GM21619 (cell line): ENCODE measurements at regions not wholly inside any gene's neighbourhood (a gene's known extent, or its start where the extent isn't known, plus 50 kb on each side); places are given as distances from the start of the nearest gene placed in this dataset.
A peak's percentile ranks its signal among the peaks of the same experiment; 100 is the strongest.

Experiments used
- ATAC-seq: cut with Tn5 transposase; IDR thresholded peaks from one replicate; pipeline ENCODE4 v1.9.1; 2021; ENCODE audit not compliant: unreplicated experiment

GRCh38 chr13:73729046-73729445 lies 405.2 kb downstream of the KLF12 start:
- ATAC-seq = no peak

GRCh38 chr13:73722120-73722519 lies 412.1 kb downstream of the KLF12 start:
- peak; percentile 91 for ATAC-seq

DNA sequence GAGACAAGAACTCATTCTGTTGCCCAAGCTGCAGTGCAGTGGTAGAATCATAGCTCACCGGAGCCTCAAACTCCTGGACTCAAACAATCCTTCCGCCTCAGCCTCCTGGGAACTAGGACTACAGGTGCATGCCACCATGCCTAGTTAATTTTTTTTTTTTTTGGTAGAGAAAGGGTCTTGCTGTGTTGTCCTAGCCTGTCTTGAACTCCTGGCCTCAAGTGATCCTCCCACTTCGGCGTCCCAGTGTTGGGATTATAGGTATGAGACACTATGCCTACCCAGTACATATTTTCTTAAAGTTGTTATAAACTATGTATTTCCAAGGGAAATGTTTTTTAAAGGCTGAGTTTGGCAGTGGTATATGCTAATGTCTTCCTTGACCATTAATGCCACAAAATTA lies 412.6 kb downstream of the KLF12 start:
- no peak for ATAC-seq

DNA sequence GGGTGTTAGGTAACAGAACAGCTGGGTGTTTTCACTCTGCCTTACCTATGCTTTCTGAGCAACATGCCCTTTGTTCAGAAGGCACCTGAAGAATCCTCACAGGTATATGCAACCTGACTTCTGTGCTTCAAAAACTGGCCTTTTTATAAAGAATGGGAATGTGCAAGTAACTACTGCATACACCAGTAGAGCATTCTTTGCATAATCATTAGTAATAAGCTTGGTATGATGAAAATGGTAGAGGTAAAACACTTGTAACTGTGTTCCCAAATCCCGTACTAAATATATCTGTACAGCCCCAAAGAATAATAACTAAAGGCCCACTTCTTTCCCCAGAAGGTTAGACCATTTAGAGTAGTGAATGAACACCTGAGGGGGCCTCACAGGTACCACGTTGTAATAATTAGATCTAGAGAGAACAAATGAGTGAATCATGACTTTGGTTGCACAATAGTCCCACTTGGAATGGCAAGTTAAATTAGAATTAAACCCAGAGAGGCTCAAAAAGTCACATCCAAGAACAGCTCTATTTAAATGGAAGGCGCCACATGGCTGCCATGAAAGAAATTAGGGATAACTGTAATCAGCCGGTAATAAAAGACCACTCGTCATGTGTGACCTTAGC lies 413.9 kb downstream of the KLF12 start:
- ATAC-seq = no peak

DNA sequence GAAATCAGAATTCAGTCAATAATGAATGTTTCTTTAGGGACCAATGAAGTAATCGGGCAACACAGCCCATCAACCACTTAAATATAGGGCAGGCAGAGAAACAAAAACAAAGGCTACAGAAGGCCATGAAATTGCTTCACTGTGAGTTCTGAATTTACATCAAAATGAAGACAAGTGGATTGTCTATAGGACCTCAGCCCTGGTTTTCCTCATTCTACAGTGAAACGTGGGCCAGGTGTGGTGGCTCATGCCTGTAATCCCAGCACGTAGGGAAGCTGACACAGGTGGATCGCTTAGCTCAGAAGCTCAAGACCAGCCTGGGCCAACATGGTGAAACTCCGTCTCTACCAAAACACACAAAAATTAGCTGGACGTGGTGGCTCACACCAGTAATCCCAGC lies 416.0 kb downstream of the KLF12 start:
- no peak for ATAC-seq

DNA sequence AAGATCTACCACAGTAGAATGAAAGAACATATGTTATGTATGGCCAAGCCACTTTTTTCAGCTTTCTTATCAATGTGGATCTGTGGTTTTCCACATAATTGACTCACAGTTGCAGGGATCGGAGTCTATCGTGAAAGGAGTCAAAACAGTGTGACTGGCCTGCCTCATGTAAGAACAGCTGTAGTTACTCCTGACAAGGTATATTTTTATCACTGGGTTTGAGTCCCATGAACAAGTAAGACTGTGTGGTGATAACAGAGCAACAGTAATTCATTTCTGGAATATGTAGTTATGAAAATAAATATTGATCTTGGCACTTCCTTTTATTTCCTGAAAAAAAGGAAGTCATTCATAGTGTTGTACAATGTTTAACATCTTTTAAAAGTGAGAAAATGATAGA lies 416.6 kb downstream of the KLF12 start:
- no peak for ATAC-seq

DNA sequence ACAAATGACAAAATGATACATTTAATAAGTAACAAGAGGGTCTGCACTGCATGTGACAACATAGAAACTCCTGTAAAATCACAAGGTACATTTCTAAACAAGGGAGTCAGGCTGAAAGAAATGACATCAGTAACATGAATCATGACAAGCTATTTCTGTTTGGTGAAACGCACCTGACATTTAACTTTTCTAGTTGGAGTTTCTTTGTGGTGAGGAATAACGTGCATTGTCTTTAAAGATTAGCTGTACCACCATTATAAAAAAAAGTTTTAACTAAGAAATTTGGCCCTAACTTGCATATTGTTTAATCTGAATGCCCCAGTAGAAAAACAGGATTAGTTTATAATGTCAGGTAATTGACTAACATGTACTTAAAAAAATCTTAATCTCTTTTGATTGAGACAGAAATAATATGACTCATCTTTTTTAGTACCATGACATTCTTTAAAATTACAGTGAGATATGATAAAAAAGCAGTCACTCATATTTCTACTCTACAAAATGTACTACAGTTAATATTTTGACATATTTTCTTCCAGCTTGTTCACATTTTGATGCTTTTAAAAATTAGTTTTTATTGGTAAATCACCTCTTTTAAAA lies 418.2 kb downstream of the KLF12 start:
- peak; percentile 54 for ATAC-seq

GRCh38 chr13:73715114-73715910 lies 418.9 kb downstream of the KLF12 start:
- ATAC-seq = peak; percentile 73

DNA sequence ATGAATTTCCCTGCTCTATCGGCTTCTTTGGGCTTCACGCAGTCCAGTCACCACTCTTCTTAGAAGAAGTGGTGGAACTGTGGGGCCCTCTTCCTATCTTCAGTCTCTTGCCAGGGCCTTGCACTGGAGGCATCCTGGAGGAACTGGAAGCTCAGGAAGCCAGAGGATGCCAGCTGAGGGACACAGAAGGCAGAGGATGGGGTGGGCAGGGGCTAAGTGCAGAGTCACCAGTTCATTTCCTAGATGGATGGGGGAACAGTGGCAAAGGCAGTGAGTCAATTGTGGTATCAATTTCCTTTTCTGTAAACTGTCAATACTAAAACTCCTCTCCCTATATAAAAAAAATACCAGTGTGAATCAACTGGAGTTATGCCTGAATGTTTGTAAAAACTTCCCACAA lies 419.7 kb downstream of the KLF12 start:
- no peak for ATAC-seq

GRCh38 chr13:73708393-73708985 lies 425.7 kb downstream of the KLF12 start:
- peak; percentile 83 for ATAC-seq

GRCh38 chr13:73704587-73704986 lies 429.6 kb downstream of the KLF12 start:
- ATAC-seq = no peak

GRCh38 chr13:73703606-73704005 lies 430.6 kb downstream of the KLF12 start:
- no peak for ATAC-seq

DNA sequence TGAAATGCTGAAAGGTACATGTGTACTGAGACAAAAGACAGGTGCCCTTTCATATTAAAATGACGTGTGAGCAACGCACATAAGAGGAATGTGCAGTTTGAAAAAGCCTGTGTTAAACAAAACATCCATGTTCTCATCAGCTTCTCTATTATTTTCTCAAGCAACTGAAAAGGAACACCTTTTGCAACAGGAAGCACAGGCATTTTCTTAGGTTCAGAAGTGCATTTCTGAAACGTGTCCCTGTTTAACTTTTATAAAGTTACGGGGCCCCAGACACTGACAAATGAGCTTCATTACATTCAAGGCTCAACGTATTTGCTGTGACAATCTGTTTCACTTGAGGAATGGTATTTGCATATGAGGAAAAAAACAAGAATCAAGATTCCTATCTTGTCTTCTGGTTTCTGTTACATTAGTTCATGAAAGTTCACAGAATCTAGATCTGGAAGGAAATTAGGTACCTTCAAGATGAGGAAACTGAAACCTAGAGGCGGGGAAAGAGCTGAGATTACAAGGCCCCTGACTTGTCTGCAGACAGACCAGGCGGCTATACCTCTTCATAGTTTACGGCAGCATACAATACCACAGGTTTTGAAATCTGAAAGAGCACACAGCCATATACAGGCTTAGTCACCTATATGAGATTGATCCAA lies 431.7 kb downstream of the KLF12 start:
- peak; percentile 84 for ATAC-seq

DNA sequence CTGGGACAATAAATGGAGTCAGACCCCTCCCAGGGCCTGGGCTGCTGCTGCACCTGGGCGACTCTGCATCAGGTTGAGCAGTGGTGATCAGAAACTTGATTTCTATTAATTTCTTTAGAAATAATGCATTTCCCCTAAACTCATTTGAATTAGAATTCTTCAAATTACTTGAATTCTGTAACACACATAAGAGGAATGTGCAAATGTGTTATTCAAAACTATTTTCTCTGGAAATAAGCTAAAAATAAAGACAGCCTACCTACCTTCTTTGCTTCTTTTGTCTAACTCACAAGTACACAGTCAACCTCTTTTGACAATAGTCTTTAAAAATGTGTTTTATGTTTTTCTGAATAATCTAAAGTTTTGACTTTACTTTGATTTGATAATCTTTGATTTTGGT lies 433.0 kb downstream of the KLF12 start:
- no peak for ATAC-seq

DNA sequence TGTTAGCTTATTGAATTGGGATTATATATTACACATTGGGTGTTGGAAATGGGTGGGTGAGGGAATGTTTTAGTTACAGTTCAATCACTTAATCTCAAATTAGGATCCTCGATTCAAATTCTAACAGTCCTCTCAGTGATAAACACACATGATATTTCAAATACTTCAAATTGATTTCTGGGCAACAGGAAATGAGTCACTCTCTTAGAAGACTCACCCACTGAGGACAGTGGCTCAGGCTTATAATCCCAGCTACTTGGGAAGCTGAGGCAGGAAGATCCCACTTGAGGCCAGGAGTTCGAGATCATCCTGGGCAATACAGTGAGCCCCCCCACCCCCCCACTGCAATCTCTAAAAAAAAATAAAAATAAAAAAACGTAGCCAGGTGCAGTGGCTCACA lies 435.3 kb downstream of the KLF12 start:
- no peak for ATAC-seq

DNA sequence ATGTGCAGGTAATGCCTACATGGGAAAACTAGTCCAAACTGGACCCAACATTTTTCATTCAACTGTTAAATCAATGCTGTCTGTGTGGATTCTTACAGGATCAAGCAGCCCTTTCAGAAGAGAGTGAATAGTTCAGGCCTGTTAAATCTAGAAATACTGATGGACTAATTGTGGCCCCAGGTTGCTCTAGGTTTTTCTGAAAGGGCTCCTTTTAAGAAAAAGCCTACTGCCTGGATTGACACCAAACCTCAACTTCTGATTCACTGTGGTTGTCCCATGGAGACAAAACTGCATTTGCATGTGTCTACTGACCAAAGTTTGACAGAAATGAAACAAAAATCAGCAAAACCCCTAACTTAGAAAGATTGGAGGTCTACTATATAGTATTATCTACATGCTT lies 437.0 kb downstream of the KLF12 start:
- no peak for ATAC-seq

- no peak for ATAC-seq
Measured at GRCh38 chr13:73696713-73697112, 437.5 kb downstream of the KLF12 start.

GRCh38 chr13:73696271-73696670 lies 437.9 kb downstream of the KLF12 start:
- no peak for ATAC-seq

- no peak for ATAC-seq
Measured at GRCh38 chr13:73695325-73695724, 438.9 kb downstream of the KLF12 start.

DNA sequence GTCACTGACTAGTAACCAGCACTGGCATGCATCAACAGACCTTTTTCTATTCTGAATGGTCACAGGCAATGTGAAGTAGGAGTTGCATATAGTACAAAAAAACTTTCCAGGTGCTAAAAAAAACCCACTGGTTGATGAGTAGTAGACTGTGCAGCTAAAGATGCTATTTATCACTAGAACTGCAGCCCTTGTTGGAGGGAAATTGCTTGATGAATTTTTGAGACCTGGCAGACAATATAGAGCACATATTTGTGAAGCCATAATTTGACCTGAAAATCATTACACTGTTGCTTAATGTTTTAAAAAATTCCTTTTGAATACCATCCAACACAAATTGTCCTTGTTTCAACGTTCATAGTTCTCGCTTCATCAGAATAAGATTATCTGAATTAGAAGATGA lies 441.0 kb downstream of the KLF12 start:
- no peak for ATAC-seq

- no peak for ATAC-seq
Measured at GRCh38 chr13:73691891-73692290, 442.3 kb downstream of the KLF12 start.
